Nephron (organoid): ENCODE measurements at regions not wholly inside any gene's neighbourhood (a gene's known extent, or its start where the extent isn't known, plus 50 kb on each side); places are given as distances from the start of the nearest gene placed in this dataset.
A peak's percentile ranks its signal among the peaks of the same experiment; 100 is the strongest.
"Not testable (repeated sequence)": the region's sequence is repeated elsewhere in the genome, so short reads cannot be mapped to it uniquely, and the experiment has no call there.

Experiments used
- H3K27ac Mint-ChIP-seq, 3 experiments: 2 replicates each; pipeline ENCODE4 v1.8.0; 2020; ENCODE audit warnings: mixed read lengths in 3 of 3, mild to moderate bottlenecking in 2 of 3, moderate library complexity in 1 of 3
- H3K27me3 Mint-ChIP-seq: 2 replicates; pipeline ENCODE4 v1.8.0; 2021; ENCODE audit warnings: low read depth, mild to moderate bottlenecking, moderate library complexity, mixed read lengths
- H3K36me3 Mint-ChIP-seq: 2 replicates; pipeline ENCODE4 v1.8.0; 2020; ENCODE audit warnings: low read depth, mixed read lengths
- H3K4me1 Mint-ChIP-seq: 2 replicates; pipeline ENCODE4 v1.8.0; 2020; ENCODE audit warnings: mixed read lengths
- H3K4me3 Mint-ChIP-seq, 3 experiments: 2 replicates each; pipeline ENCODE4 v1.8.0; 2020; ENCODE audit warnings: mild to moderate bottlenecking in 3 of 3, mixed read lengths in 3 of 3, moderate library complexity in 2 of 3
- H3K9me3 Mint-ChIP-seq: 2 replicates; pipeline ENCODE4 v1.8.0; 2020; ENCODE audit warnings: mixed read lengths
- CTCF ChIP-seq, 3 experiments: fragments of 200-600 bp; sonication (generic); IDR thresholded peaks; one replicate each; pipeline ENCODE4 v1.5.0; 2021; ENCODE audit warnings: antibody characterized with exemption in 3 of 3; ENCODE audit not compliant: unreplicated experiment in 3 of 3

GRCh38 chr13:33355201-33355895 is 69.8 kb upstream of the STARD13 start:
- no peaks in the 10 kb centered on the region for H3K36me3 Mint-ChIP-seq
- peaks cover 44% of the 10 kb centered on the region for H3K4me1 Mint-ChIP-seq
- H3K4me3 Mint-ChIP-seq, result no peak overlapping the region
- TF ChIP-seq CTCF (IDR thresholded peaks at IDR 0.05; ENCODE audit: unreplicated experiment in 3 of 3), result no peak
- peaks cover 5% of the 10 kb centered on the region for H3K27me3 Mint-ChIP-seq
- H3K27ac Mint-ChIP-seq, result peak overlapping the region in 1 of 3 experiments; percentile 9
- peaks cover 2% of the 10 kb centered on the region for H3K9me3 Mint-ChIP-seq

- H3K27ac Mint-ChIP-seq, H3K9me3 Mint-ChIP-seq, H3K4me3 Mint-ChIP-seq, H3K36me3 Mint-ChIP-seq: not testable (repeated sequence)
- H3K27me3 Mint-ChIP-seq, result peaks cover 10% of the 10 kb centered on the region
- H3K4me1 Mint-ChIP-seq, result peaks cover 19% of the 10 kb centered on the region
Measured at GRCh38 chr13:33358076-33358475, 72.5 kb upstream of the STARD13 start.

GRCh38 chr13:33362986-33363727 is 77.6 kb upstream of the STARD13 start:
- no peak overlapping the region for H3K27ac Mint-ChIP-seq
- H3K4me3 Mint-ChIP-seq, result no peak overlapping the region
- peaks cover 20% of the 10 kb centered on the region for H3K4me1 Mint-ChIP-seq
- H3K27me3 Mint-ChIP-seq, result peaks cover 13% of the 10 kb centered on the region
- no peaks in the 10 kb centered on the region for H3K36me3 Mint-ChIP-seq
- TF ChIP-seq CTCF (IDR thresholded peaks at IDR 0.05; ENCODE audit: unreplicated experiment in 3 of 3), result no peak
- peaks cover 6% of the 10 kb centered on the region for H3K9me3 Mint-ChIP-seq

GRCh38 chr13:33364192-33364591 is 78.6 kb upstream of the STARD13 start:
- Mint-ChIP-seq H3K4me1 (peaks cover 29% of the 10 kb centered on the region), H3K4me3 (no peak overlapping the region), H3K27me3 (peaks cover 13% of the 10 kb centered on the region), H3K36me3 (no peaks in the 10 kb centered on the region), H3K9me3 (peaks cover 4% of the 10 kb centered on the region), H3K27ac (no peak overlapping the region)
- no peak for TF ChIP-seq CTCF (IDR thresholded peaks at IDR 0.05; ENCODE audit: unreplicated experiment in 3 of 3)

- Mint-ChIP-seq H3K36me3 (no peaks in the 10 kb centered on the region), H3K9me3 (peaks cover 4% of the 10 kb centered on the region), H3K27ac (peak overlapping the region; percentile 59 to 86 (median 62)), H3K4me3 (no peak overlapping the region), H3K4me1 (peaks cover 33% of the 10 kb centered on the region), H3K27me3 (peaks cover 9% of the 10 kb centered on the region)
- no peak for TF ChIP-seq CTCF (IDR thresholded peaks at IDR 0.05; ENCODE audit: unreplicated experiment in 3 of 3)
Measured at GRCh38 chr13:33366469-33367062, 81.0 kb upstream of the STARD13 start.

GRCh38 chr13:33367171-33367895 is 81.8 kb upstream of the STARD13 start:
- no peak overlapping the region for H3K4me3 Mint-ChIP-seq
- H3K36me3 Mint-ChIP-seq, result no peaks in the 10 kb centered on the region
- H3K9me3 Mint-ChIP-seq, result no peaks in the 10 kb centered on the region
- peaks cover 9% of the 10 kb centered on the region for H3K27me3 Mint-ChIP-seq
- TF ChIP-seq CTCF (IDR thresholded peaks at IDR 0.05; ENCODE audit: unreplicated experiment in 3 of 3), result no peak
- H3K4me1 Mint-ChIP-seq, result peaks cover 33% of the 10 kb centered on the region
- peak overlapping the region; percentile 59 to 86 (median 62) for H3K27ac Mint-ChIP-seq
